DOHH2 (cell line): ENCODE measurements at regions not wholly inside any gene's neighbourhood (a gene's known extent, or its start where the extent isn't known, plus 50 kb on each side); places are given as distances from the start of the nearest gene placed in this dataset.

ENCODE experiments used
- H3F3A ChIP-seq: fragments of 200-600 bp; sonication (generic), shearing (Covaris generic); 2 replicates; pipeline ENCODE4 v1.6.0; 2016; ENCODE audit warnings: antibody characterized with exemption, mild to moderate bottlenecking; ENCODE audit not compliant: control insufficient read depth, insufficient read depth
- H3K27ac ChIP-seq: fragments of 200-600 bp; sonication (generic); 2 replicates; pipeline ENCODE4 v1.5.1; 2014; ENCODE audit warnings: low read depth, mild to moderate bottlenecking, low read length, moderate library complexity
- H3K27me3 ChIP-seq: fragments of 200-600 bp; sonication (generic); 2 replicates; pipeline ENCODE4 v1.6.1; 2014; ENCODE audit warnings: mild to moderate bottlenecking, low read length, mixed read lengths; ENCODE audit not compliant: control insufficient read depth
- H3K36me3 ChIP-seq: fragments of 200-600 bp; sonication (generic); 2 replicates; pipeline ENCODE4 v1.6.1; 2014; ENCODE audit warnings: mild to moderate bottlenecking, low read length, moderate library complexity, mixed read lengths; ENCODE audit not compliant: control insufficient read depth
- H3K4me1 ChIP-seq: fragments of 200-600 bp; sonication (generic); 2 replicates; pipeline ENCODE4 v1.6.1; 2014; ENCODE audit warnings: mild to moderate bottlenecking, low read length, mixed read lengths; ENCODE audit not compliant: control insufficient read depth
- H3K4me2 ChIP-seq: fragments of 200-600 bp; sonication (generic); 2 replicates; pipeline ENCODE4 v1.6.0; 2014; ENCODE audit warnings: mild to moderate bottlenecking, low read length, moderate library complexity
- H3K4me3 ChIP-seq: fragments of 200-600 bp; sonication (generic); 2 replicates; pipeline ENCODE4 v1.5.1; 2014; ENCODE audit warnings: mild to moderate bottlenecking, low read length, mixed read lengths
- H3K79me2 ChIP-seq: fragments of 200-600 bp; sonication (generic); 2 replicates; pipeline ENCODE4 v1.6.1; 2014; ENCODE audit warnings: mild to moderate bottlenecking, low read length, mixed read lengths; ENCODE audit not compliant: control insufficient read depth
- H3K9me2 ChIP-seq: fragments of 200-600 bp; sonication (generic); replicated peaks from 2 replicates; pipeline ENCODE4 v1.6.1; 2014; ENCODE audit warnings: mild to moderate bottlenecking, low read length, mixed read lengths; ENCODE audit not compliant: control insufficient read depth
- H3K9me3 ChIP-seq: fragments of 200-600 bp; sonication (generic); 2 replicates; pipeline ENCODE4 v1.6.1; 2014; ENCODE audit warnings: antibody characterized with exemption, low read length, mixed read lengths; ENCODE audit not compliant: control insufficient read depth, insufficient read depth
- H4K20me1 ChIP-seq: fragments of 200-600 bp; sonication (generic); 2 replicates; pipeline ENCODE4 v1.6.0; 2014; ENCODE audit warnings: low read depth, mild to moderate bottlenecking, antibody characterized with exemption, low read length, moderate library complexity; ENCODE audit not compliant: control insufficient read depth, insufficient read depth
- CTCF ChIP-seq: fragments of 200-600 bp; sonication (generic); IDR thresholded peaks from one replicate; pipeline ENCODE4 v1.5.1; 2014; ENCODE audit warnings: antibody characterized with exemption, mild to moderate bottlenecking, low read depth, low read length; ENCODE audit not compliant: poor library complexity, severe bottlenecking
- EZH2phosphoT487 ChIP-seq: fragments of 200-600 bp; sonication (generic); IDR thresholded peaks from 2 replicates; pipeline ENCODE4 v1.6.1; 2017; ENCODE audit warnings: borderline replicate concordance, mild to moderate bottlenecking, antibody characterized with exemption, low read length, moderate library complexity, mixed read lengths

DNA sequence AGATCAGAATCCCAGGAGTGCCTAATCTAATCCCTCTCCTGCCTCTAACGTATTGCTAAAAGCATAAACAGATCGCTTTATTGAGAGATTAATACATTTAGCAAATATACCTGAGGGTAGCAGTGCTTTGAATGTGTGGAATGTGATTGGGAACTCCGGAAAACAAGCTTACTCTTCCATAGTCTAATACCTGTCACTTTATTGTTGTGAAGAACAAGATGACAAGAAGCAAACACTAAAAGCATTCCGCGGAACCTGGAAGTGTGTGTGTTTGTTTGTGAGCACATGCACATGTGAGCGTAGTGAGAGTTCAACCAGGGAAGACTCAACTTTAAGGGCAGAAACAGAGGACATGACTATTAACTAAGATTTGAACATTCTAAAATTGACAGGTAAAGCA, 265.0 kb upstream of the GJE1 start:
- no peaks in the 10 kb centered on the region for H3K9me3 ChIP-seq
- H3K4me2 ChIP-seq, result no peak overlapping the region
- TF ChIP-seq CTCF, result no peak
- TF ChIP-seq EZH2phosphoT487, result no peak
- no peaks in the 10 kb centered on the region for H3F3A ChIP-seq
- no peaks in the 10 kb centered on the region for H3K36me3 ChIP-seq
- no peak overlapping the region for H3K4me3 ChIP-seq
- H3K79me2 ChIP-seq, result no peaks in the 10 kb centered on the region
- H4K20me1 ChIP-seq, result no peaks in the 10 kb centered on the region
- H3K9me2 ChIP-seq, result no peaks in the 10 kb centered on the region
- no peaks in the 10 kb centered on the region for H3K27me3 ChIP-seq
- H3K4me1 ChIP-seq, result no peaks in the 10 kb centered on the region
- no peak overlapping the region for H3K27ac ChIP-seq

GRCh38 chr6:141866731-141867497, 265.8 kb upstream of the GJE1 start:
- TF ChIP-seq CTCF (no peak), EZH2phosphoT487 (no peak)
- Histone ChIP-seq H3K27ac (no peak overlapping the region), H3K4me1 (no peaks in the 10 kb centered on the region), H3F3A (no peaks in the 10 kb centered on the region), H3K9me3 (no peaks in the 10 kb centered on the region), H3K4me2 (no peak overlapping the region), H3K9me2 (no peaks in the 10 kb centered on the region), H3K27me3 (no peaks in the 10 kb centered on the region), H3K4me3 (no peak overlapping the region), H3K36me3 (no peaks in the 10 kb centered on the region), H3K79me2 (no peaks in the 10 kb centered on the region), H4K20me1 (no peaks in the 10 kb centered on the region)

DNA sequence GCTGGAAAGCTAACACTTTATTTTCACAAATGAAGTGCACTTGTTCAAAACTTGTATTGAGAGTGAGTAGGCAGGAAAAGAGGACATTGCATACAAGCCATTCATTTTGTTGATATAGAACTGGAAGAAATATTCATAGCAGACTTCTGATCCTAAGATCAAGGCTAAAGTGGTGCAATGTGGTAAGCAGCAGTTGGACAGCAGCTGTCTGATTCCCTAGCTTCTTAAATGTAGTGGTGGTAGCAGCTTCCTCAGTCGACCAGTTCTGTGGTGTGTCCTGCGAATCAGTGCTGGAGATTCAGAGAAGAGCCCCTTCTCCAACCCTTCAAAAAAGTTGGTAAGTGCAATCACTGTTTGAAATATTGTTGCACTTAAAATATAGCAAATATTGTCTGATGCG, 281.7 kb upstream of the GJE1 start:
- TF ChIP-seq CTCF (no peak), EZH2phosphoT487 (no peak)
- Histone ChIP-seq H3K79me2 (no peaks in the 10 kb centered on the region), H3K9me3 (no peaks in the 10 kb centered on the region), H3K27ac (no peak overlapping the region), H3F3A (no peaks in the 10 kb centered on the region), H3K9me2 (no peaks in the 10 kb centered on the region), H3K4me3 (no peak overlapping the region), H4K20me1 (no peaks in the 10 kb centered on the region), H3K4me2 (no peak overlapping the region), H3K27me3 (no peaks in the 10 kb centered on the region), H3K4me1 (no peaks in the 10 kb centered on the region), H3K36me3 (no peaks in the 10 kb centered on the region)
